ENCODE measurements at regions not wholly inside any gene's neighbourhood (a gene's known extent, or its start where the extent isn't known, plus 50 kb on each side); places are given as distances from the start of the nearest gene placed in this dataset.

- H3K4me1 ChIP-seq: no peaks in the 10 kb centered on the region
- intact Hi-C loops (cut with DNase I): no loop called here
- TF ChIP-seq CTCF (IDR thresholded peaks at IDR 0.05): no peak
- no peak for TF ChIP-seq POLR2A (IDR thresholded peaks at IDR 0.05)
- no peak for TF ChIP-seq EP300 (IDR thresholded peaks at IDR 0.05)
- TF ChIP-seq POLR2AphosphoS5 (IDR thresholded peaks at IDR 0.05): no peak
- no peak overlapping the region for H3K4me3 ChIP-seq
- no peak for DNase-seq
- H3K27me3 ChIP-seq: no peaks in the 10 kb centered on the region
- no peaks in the 10 kb centered on the region for H3K36me3 ChIP-seq
- H3K9me3 ChIP-seq: no peaks in the 10 kb centered on the region
- no peak overlapping the region for H3K27ac ChIP-seq
- 57 to 79% methylated on average over 2 of the region's 2 CpGs for WGBS, 2 donors
These were observed 770.7 kb upstream of the ALCAM start for GRCh38 chr3:104596054-104596453.

- intact Hi-C loops (cut with DNase I): no loop called here
- DNase-seq: no peak
- Histone ChIP-seq H3K4me1 (no peaks in the 10 kb centered on the region), H3K36me3 (no peaks in the 10 kb centered on the region), H3K4me3 (no peak overlapping the region), H3K27me3 (no peaks in the 10 kb centered on the region), H3K27ac (no peak overlapping the region), H3K9me3 (no peaks in the 10 kb centered on the region)
- 5 to 17% methylated on average over 2 of the region's 2 CpGs for WGBS, 2 donors
- TF ChIP-seq POLR2A (IDR thresholded peaks at IDR 0.05) (no peak), CTCF (IDR thresholded peaks at IDR 0.05) (no peak), POLR2AphosphoS5 (IDR thresholded peaks at IDR 0.05) (no peak), EP300 (IDR thresholded peaks at IDR 0.05) (no peak)
These were observed 770.2 kb upstream of the ALCAM start for GRCh38 chr3:104596551-104596950.

DNA sequence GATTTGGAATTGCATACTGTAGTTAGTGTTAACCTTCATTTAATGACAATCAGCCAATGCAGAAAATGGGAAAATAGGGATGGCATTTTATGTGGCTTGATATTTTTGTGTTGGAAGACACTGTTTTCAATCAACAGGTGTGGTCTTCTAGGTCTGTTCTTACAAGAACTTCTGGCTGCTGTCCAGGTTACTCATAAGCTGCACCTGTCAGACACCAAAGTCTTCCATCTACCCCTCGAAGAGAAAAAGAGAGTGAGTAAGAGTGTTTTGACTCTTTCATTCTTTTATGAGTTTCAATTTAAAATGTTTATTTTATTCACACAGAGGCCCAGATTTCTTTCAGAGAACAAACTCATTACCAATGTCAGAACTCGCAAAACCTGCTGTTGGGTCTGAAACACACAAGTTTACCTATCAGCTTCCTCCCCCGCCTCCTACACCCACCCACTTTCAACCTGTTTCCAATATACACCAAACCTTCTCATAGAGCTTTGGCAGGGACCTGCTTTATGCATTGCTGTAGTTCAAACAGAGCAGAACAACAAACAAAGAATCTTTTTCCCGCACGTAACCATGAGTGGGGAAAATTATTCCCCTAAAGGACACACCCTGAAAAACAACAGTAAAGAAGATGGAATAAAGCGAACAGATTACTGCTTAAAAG lies 767.7 kb upstream of the ALCAM start:
- DNase-seq: no peak
- TF ChIP-seq POLR2AphosphoS5 (IDR thresholded peaks at IDR 0.05) (no peak), EP300 (IDR thresholded peaks at IDR 0.05) (no peak), CTCF (IDR thresholded peaks at IDR 0.05) (no peak), POLR2A (IDR thresholded peaks at IDR 0.05) (no peak)
- Histone ChIP-seq H3K27me3 (no peaks in the 10 kb centered on the region), H3K9me3 (no peaks in the 10 kb centered on the region), H3K27ac (no peak overlapping the region), H3K4me1 (no peaks in the 10 kb centered on the region), H3K4me3 (no peak overlapping the region), H3K36me3 (no peaks in the 10 kb centered on the region)
- intact Hi-C loops (cut with DNase I): no loop called here
- WGBS, 2 donors: 19 to 71% methylated on average over 6 of the region's 6 CpGs

- no peak overlapping the region for H3K4me3 ChIP-seq
- H3K36me3 ChIP-seq: no peaks in the 10 kb centered on the region
- intact Hi-C loops (cut with DNase I): no loop called here
- H3K4me1 ChIP-seq: no peaks in the 10 kb centered on the region
- no peaks in the 10 kb centered on the region for H3K27me3 ChIP-seq
- WGBS, 2 donors: 33 to 64% methylated on average over 3 of the region's 3 CpGs
- DNase-seq: no peak
- TF ChIP-seq POLR2A (IDR thresholded peaks at IDR 0.05): no peak
- no peak for TF ChIP-seq POLR2AphosphoS5 (IDR thresholded peaks at IDR 0.05)
- TF ChIP-seq EP300 (IDR thresholded peaks at IDR 0.05): no peak
- TF ChIP-seq CTCF (IDR thresholded peaks at IDR 0.05): no peak
- H3K27ac ChIP-seq: no peak overlapping the region
- H3K9me3 ChIP-seq: no peaks in the 10 kb centered on the region
These were observed 762.2 kb upstream of the ALCAM start for GRCh38 chr3:104604326-104605010.

Data from sigmoid colon (tissue), 6 donors.